ENCODE measurements at regions not wholly inside any gene's neighbourhood (a gene's known extent, or its start where the extent isn't known, plus 50 kb on each side); places are given as distances from the start of the nearest gene placed in this dataset.
"Not testable (repeated sequence)": the region's sequence is repeated elsewhere in the genome, so short reads cannot be mapped to it uniquely, and the experiment has no call there.

GRCh38 chr11:38392176-38392575, 1794.1 kb upstream of the RAG2 start:
- no peak overlapping the region for H3K4me3 Mint-ChIP-seq
- DNase-seq (no peak), ATAC-seq (no peak)
- no peaks in the 10 kb centered on the region for H3K36me3 Mint-ChIP-seq (ENCODE audit: low read depth)
- CTCF ChIA-PET = no interaction called here
- H3K9me3 Mint-ChIP-seq = peaks cover 1% of the 10 kb centered on the region
- no peak for TF ChIP-seq CTCF (IDR thresholded peaks at IDR 0.05)
- H3K27me3 Mint-ChIP-seq = no peaks in the 10 kb centered on the region
- intact Hi-C loops (cut with micrococcal nuclease) = no loop called here
- no peaks in the 10 kb centered on the region for H3K4me1 Mint-ChIP-seq (ENCODE audit: low read depth)
- no peak overlapping the region for H3K27ac Mint-ChIP-seq
- POLR2A ChIA-PET = no interaction called here

GRCh38 chr11:38384568-38384967, 1786.5 kb upstream of the RAG2 start:
- intact Hi-C loops (cut with micrococcal nuclease) = no loop called here
- Mint-ChIP-seq H3K9me3 (peaks cover 7% of the 10 kb centered on the region), H3K4me1 (ENCODE audit: low read depth) (no peaks in the 10 kb centered on the region), H3K4me3 (no peak overlapping the region), H3K36me3 (ENCODE audit: low read depth) (no peaks in the 10 kb centered on the region), H3K27ac (no peak overlapping the region), H3K27me3 (no peaks in the 10 kb centered on the region)
- no peak for TF ChIP-seq CTCF (IDR thresholded peaks at IDR 0.05)
- ATAC-seq (no peak), DNase-seq (no peak)
- ChIA-PET POLR2A (no interaction called here), CTCF (no interaction called here)

- intact Hi-C loops (cut with micrococcal nuclease) = no loop called here
- Mint-ChIP-seq H3K36me3 (ENCODE audit: low read depth) (no peaks in the 10 kb centered on the region), H3K27me3 (no peaks in the 10 kb centered on the region), H3K4me3 (no peak overlapping the region), H3K27ac (no peak overlapping the region), H3K4me1 (ENCODE audit: low read depth) (no peaks in the 10 kb centered on the region), H3K9me3 (peaks cover 4% of the 10 kb centered on the region)
- CTCF ChIA-PET = no interaction called here
- POLR2A ChIA-PET = no interaction called here
- no peak for TF ChIP-seq CTCF (IDR thresholded peaks at IDR 0.05)
- no peak for ATAC-seq
- DNase-seq = no peak
Observed at GRCh38 chr11:38365274-38365673, 1767.2 kb upstream of the RAG2 start.

- no peaks in the 10 kb centered on the region for H3K4me1 Mint-ChIP-seq (ENCODE audit: low read depth)
- ATAC-seq (no peak), DNase-seq (no peak)
- peaks cover 15% of the 10 kb centered on the region for H3K9me3 Mint-ChIP-seq
- H3K27ac Mint-ChIP-seq = no peak overlapping the region
- no peaks in the 10 kb centered on the region for H3K36me3 Mint-ChIP-seq (ENCODE audit: low read depth)
- CTCF ChIA-PET = no interaction called here
- POLR2A ChIA-PET = no interaction called here
- TF ChIP-seq CTCF (IDR thresholded peaks at IDR 0.05) = no peak
- no peak overlapping the region for H3K4me3 Mint-ChIP-seq
- intact Hi-C loops (cut with micrococcal nuclease) = no loop called here
- no peaks in the 10 kb centered on the region for H3K27me3 Mint-ChIP-seq
Observed at GRCh38 chr11:38356255-38356654, 1758.2 kb upstream of the RAG2 start.

GRCh38 chr11:38345286-38345685, 1747.2 kb upstream of the RAG2 start:
- no peak overlapping the region for H3K4me3 Mint-ChIP-seq
- intact Hi-C loops (cut with micrococcal nuclease) = no loop called here
- CTCF ChIA-PET = no interaction called here
- no peaks in the 10 kb centered on the region for H3K4me1 Mint-ChIP-seq (ENCODE audit: low read depth)
- TF ChIP-seq CTCF (IDR thresholded peaks at IDR 0.05) = no peak
- H3K27me3 Mint-ChIP-seq = no peaks in the 10 kb centered on the region
- POLR2A ChIA-PET = no interaction called here
- no peak for ATAC-seq
- H3K9me3 Mint-ChIP-seq = peaks cover 13% of the 10 kb centered on the region
- H3K27ac Mint-ChIP-seq = no peak overlapping the region
- DNase-seq = no peak
- H3K36me3 Mint-ChIP-seq (ENCODE audit: low read depth) = no peaks in the 10 kb centered on the region

- H3K27ac Mint-ChIP-seq, CTCF ChIA-PET: not testable (repeated sequence)
Observed at GRCh38 chr11:38341612-38342011, 1743.6 kb upstream of the RAG2 start.

More at GRCh38 chr11:38341612-38342011, 1743.6 kb upstream of the RAG2 start:
- POLR2A ChIA-PET; H3K4me3 Mint-ChIP-seq; H3K36me3 Mint-ChIP-seq (ENCODE audit: low read depth); H3K4me1 Mint-ChIP-seq (ENCODE audit: low read depth); intact Hi-C loops (cut with micrococcal nuclease); DNase-seq; ATAC-seq; H3K27me3 Mint-ChIP-seq: not testable (repeated sequence)
- peaks cover 11% of the 10 kb centered on the region for H3K9me3 Mint-ChIP-seq

Measured in activated CD8-positive, alpha-beta T cell treated with anti-CD3 and anti-CD28 coated beads for 36 hours (primary cell).